ENCODE measurements at regions not wholly inside any gene's neighbourhood (a gene's known extent, or its start where the extent isn't known, plus 50 kb on each side); places are given as distances from the start of the nearest gene placed in this dataset.

- peak; percentile 3 to 36 for DNase-seq (ENCODE audit: low read depth in 2 of 2)
- no peak for TF ChIP-seq CTCF (IDR thresholded peaks at IDR 0.05; ENCODE audit: low read depth, low read length)
- H3K4me3 ChIP-seq (replicated peaks in 1 of 2; ENCODE audit: low read depth in 2 of 2, low read length in 2 of 2), result no peak overlapping the region
Measured at GRCh38 chr7:42858570-42858969, 53.3 kb downstream of the C7orf25 start.

- DNase-seq (ENCODE audit: low read depth in 2 of 2), result no peak
- H3K4me3 ChIP-seq (replicated peaks in 1 of 2; ENCODE audit: low read depth in 2 of 2, low read length in 2 of 2), result peak overlapping the region; percentile 51 to 54
- no peak for TF ChIP-seq CTCF (IDR thresholded peaks at IDR 0.05; ENCODE audit: low read depth, low read length)
Measured at GRCh38 chr7:42856605-42856987, 55.3 kb downstream of the C7orf25 start.

- DNase-seq (ENCODE audit: low read depth in 2 of 2), result no peak
- H3K4me3 ChIP-seq (replicated peaks in 1 of 2; ENCODE audit: low read depth in 2 of 2, low read length in 2 of 2), result no peak overlapping the region
- TF ChIP-seq CTCF (IDR thresholded peaks at IDR 0.05; ENCODE audit: low read depth, low read length), result no peak
Measured at GRCh38 chr7:42854571-42855118, 57.2 kb downstream of the C7orf25 start.

- no peak for DNase-seq (ENCODE audit: low read depth in 2 of 2)
- H3K4me3 ChIP-seq (replicated peaks in 1 of 2; ENCODE audit: low read depth in 2 of 2, low read length in 2 of 2), result no peak overlapping the region
- TF ChIP-seq CTCF (IDR thresholded peaks at IDR 0.05; ENCODE audit: low read depth, low read length), result no peak
Measured at GRCh38 chr7:42852531-42852930, 59.3 kb downstream of the C7orf25 start.

GRCh38 chr7:42843205-42843800, 68.6 kb downstream of the C7orf25 start:
- no peak overlapping the region for H3K4me3 ChIP-seq (replicated peaks in 1 of 2; ENCODE audit: low read depth in 2 of 2, low read length in 2 of 2)
- peak; percentile 57 to 65 for DNase-seq (ENCODE audit: low read depth in 2 of 2)
- peak; percentile 68 for TF ChIP-seq CTCF (IDR thresholded peaks at IDR 0.05; ENCODE audit: low read depth, low read length)

- no peak for TF ChIP-seq CTCF (IDR thresholded peaks at IDR 0.05; ENCODE audit: low read depth, low read length)
- DNase-seq (ENCODE audit: low read depth in 2 of 2), result no peak
- H3K4me3 ChIP-seq (replicated peaks in 1 of 2; ENCODE audit: low read depth in 2 of 2, low read length in 2 of 2), result no peak overlapping the region
Measured at GRCh38 chr7:42834676-42835075, 77.2 kb downstream of the C7orf25 start.

GRCh38 chr7:42833411-42833810, 78.5 kb downstream of the C7orf25 start:
- no peak overlapping the region for H3K4me3 ChIP-seq (replicated peaks in 1 of 2; ENCODE audit: low read depth in 2 of 2, low read length in 2 of 2)
- no peak for DNase-seq (ENCODE audit: low read depth in 2 of 2)
- no peak for TF ChIP-seq CTCF (IDR thresholded peaks at IDR 0.05; ENCODE audit: low read depth, low read length)
